ENCODE measurements at regions not wholly inside any gene's neighbourhood (a gene's known extent, or its start where the extent isn't known, plus 50 kb on each side); places are given as distances from the start of the nearest gene placed in this dataset.

- no peak for DNase-seq
Observed at GRCh38 chr3:153079386-153079785, 82.6 kb upstream of the RAP2B start.

- DNase-seq = no peak
Observed at GRCh38 chr3:153080778-153081240, 81.2 kb upstream of the RAP2B start.

GRCh38 chr3:153084431-153084830 is 77.6 kb upstream of the RAP2B start:
- no peak for DNase-seq

GRCh38 chr3:153087595-153088566 is 74.1 kb upstream of the RAP2B start:
- no peak for DNase-seq

GRCh38 chr3:153089620-153090019 is 72.4 kb upstream of the RAP2B start:
- DNase-seq = no peak

- no peak for DNase-seq
Observed at GRCh38 chr3:153090973-153091372, 71.1 kb upstream of the RAP2B start.

GRCh38 chr3:153093629-153094028 is 68.4 kb upstream of the RAP2B start:
- DNase-seq = no peak

GRCh38 chr3:153094386-153094785 is 67.6 kb upstream of the RAP2B start:
- DNase-seq = no peak

- no peak for DNase-seq
Observed at GRCh38 chr3:153095441-153095840, 66.6 kb upstream of the RAP2B start.

GRCh38 chr3:153096731-153097131 is 65.3 kb upstream of the RAP2B start:
- DNase-seq = no peak

- no peak for DNase-seq
Observed at GRCh38 chr3:153097213-153097612, 64.8 kb upstream of the RAP2B start.

- no peak for DNase-seq
Observed at GRCh38 chr3:153099131-153099530, 62.9 kb upstream of the RAP2B start.

- DNase-seq = no peak
Observed at GRCh38 chr3:153103406-153103945, 58.5 kb upstream of the RAP2B start.

GRCh38 chr3:153110041-153110440 is 52.0 kb upstream of the RAP2B start:
- no peak for DNase-seq

- no peak for DNase-seq
Observed at GRCh38 chr3:153111016-153111415, 51.0 kb upstream of the RAP2B start.

All from NCI-H1417 treated with DMSO at 0.1 percent for 48 hours (cell line).